8988T (cell line): ENCODE measurements at regions not wholly inside any gene's neighbourhood (a gene's known extent, or its start where the extent isn't known, plus 50 kb on each side); places are given as distances from the start of the nearest gene placed in this dataset.

Experiments
- DNase-seq: peaks from one replicate; pipeline ENCODE4 v3.0.0; 2011

DNA sequence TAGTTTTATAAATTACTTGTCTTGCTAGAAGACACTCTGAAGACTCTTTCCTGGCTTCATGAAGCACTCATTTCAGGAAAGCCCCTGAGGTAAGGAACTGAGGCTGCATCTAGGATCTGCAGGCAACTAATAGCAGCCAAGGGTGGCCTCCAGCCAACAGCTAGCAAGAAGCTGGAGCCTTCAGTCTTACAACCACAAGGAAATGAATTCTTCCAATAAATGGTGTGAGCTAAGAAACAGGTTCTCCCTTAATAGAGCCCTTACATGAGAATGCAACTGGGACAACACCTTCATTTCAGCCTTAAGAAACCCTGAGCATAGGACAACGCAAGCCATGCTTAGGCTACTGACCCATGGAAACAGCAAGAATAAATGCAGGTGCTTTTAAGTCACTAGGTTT, 254.6 kb upstream of the RBBP8 start:
- DNase-seq = no peak

DNA sequence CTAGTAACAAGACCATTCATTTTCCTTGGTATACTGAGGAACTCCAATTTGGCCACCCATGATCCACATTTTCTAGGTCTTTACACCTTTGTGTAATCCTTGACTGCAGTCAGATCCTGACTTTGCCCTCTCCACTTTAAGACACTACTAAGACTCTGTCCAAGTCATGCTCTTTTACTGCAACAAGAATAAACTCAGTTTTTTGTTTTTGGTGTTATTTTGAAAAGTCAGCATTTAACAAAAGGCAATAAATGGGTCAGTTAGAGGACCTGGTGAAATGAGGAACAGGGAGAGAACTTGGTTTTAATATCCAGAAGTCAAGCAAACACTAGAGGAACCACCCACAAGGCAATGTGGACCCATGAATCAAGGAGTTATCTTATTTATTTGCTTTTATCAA, 252.2 kb upstream of the RBBP8 start:
- no peak for DNase-seq

DNA sequence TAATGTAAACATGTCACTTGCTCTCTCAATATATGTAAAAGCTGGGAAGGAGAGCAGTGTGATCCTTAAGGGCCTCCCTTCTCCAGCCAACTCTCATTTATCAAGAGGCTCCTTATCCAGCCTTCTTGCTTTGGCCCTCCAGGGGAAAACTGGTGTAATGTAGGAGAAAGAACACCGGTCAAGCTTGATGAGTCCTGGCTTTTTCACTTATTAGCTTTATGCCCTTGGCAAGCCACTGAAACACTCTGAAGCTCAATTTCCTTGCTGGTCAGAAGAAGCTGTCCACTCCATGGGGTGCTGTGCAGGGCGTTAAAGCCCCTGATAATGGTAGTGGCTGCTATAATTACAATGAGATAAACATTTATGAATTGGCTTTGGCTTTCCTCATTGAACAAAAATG, 251.2 kb upstream of the RBBP8 start:
- no peak for DNase-seq

DNA sequence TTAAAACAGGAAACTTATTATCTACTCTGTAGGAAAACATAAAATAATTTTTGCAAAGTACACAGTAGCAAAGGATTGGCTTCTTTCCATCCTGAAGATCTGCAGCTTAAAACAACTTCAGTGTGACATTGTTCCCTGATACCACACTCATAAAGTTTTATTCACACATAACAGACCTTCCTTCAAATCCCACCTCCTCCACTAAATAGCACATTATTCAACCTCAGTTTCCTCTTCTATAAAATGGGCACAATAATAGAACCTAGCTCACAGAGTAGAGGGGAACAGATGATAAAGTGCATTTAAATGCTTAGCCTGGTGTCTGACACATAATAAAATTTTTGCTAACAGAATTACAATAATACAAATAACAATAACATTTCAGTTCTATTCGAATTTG, 250.4 kb upstream of the RBBP8 start:
- DNase-seq = no peak

DNA sequence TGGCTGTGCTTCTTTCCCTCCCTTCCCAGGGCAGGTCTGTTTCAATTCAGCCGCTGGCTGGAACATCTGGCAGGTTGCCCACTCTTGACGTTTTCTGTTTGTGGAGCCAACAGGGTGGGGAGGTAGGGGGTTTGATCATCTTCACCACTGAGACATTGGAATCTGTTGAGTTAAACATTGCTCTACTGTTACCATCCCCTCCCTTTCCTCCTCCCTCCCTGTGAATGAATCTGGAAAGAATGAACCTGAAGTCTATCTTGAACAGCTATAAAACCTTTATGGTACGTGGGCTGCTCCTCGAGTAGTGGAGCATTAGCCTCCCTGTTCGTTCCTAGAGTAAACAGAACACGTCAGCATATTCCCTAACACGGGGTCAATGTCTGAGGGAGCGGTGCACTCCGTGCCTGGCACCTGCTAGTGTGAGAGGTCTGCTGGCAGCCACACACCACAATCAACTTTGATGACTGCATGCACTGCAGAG, 249.9 kb upstream of the RBBP8 start:
- DNase-seq = no peak

DNA sequence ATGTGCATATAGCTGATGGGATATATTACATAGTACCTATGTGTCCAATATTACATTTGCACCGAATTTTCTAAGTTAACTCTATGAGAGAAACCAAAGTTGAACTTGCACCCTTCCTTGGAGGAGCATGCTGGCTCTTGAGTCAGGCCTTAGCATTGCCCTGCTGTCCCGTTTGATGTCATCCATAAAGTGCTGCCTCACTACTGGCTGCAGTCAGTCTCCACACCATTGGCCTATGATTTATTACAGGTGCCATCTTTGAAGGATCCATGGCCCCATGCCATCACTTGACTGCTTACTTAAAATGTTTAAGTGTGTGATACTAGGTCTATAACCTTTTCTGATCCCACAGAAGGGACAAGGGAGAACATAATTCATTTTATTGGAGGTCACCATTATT, 249.3 kb upstream of the RBBP8 start:
- DNase-seq = no peak

DNA sequence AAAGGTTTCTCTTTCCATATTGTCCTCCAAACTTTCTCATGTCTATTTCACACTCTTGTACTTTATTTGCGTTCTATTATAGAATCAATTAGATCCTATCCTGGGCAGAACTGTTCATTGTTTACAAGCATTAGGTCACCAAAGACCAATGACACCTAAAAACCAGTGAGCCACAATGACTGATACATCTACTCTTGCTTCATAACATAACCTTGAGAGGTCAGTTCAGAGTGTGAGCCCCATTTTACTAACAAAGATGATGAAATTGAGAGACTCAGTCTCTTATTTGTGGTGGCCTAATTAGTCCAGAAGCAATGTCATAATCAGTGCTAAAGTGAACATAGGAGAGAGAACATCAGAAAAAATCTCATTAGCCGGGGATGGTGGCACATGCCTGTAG, 248.9 kb upstream of the RBBP8 start:
- no peak for DNase-seq

DNA sequence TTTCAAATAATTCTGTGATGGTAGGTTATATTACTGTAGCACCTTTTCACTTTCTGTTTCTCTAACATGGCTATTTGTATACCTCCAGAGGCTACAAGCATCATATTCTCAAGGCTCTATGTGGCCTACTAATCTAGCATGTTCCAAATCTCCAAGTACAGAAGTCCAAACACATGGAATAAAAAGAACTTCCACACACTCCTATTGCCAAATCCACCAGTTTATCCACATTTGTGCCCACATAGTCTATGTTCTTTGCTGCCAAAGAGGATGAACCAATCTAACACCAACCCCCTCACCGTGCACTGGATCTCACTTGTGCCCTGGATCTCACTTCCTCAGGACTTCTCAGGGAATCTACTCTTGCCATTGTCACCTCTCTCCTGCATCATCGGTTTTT, 247.3 kb upstream of the RBBP8 start:
- no peak for DNase-seq

DNA sequence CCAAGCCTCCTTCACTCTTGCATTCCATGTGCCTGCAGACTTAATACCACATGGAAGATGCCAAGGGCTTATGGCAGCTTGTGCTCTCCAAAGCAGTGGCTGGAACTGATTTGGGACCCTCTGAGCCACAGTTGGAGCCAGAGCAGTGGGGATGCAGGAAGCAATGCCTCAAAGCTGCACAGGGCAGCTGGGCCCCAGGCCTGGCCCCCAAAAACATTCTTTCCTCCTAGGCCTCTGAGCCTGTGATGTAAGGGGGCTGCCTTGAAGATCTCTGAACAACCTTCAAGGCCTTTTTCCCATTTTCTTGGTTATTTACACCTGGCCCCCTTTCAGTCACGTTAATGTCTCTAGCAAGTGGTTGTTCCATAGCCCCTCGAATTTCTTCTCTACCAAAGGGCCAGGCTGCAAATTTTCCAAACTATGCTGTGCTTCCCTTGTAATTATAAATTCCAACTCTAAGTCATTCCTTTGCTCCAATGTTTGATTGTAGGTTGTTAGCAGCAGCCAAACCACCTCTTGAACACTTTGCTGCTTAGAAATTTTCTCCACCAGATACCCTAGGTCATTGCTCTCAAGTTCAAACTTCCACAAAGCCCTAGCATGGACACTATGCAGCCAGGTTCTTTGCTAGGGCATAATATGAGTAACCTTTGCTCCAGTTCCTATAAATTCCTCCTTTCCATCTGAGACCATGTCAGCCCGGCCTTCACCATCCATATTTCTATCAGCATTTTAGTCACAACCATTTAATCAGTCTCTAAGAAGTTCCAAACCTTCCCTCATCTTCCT, 245.0 kb upstream of the RBBP8 start:
- no peak for DNase-seq

DNA sequence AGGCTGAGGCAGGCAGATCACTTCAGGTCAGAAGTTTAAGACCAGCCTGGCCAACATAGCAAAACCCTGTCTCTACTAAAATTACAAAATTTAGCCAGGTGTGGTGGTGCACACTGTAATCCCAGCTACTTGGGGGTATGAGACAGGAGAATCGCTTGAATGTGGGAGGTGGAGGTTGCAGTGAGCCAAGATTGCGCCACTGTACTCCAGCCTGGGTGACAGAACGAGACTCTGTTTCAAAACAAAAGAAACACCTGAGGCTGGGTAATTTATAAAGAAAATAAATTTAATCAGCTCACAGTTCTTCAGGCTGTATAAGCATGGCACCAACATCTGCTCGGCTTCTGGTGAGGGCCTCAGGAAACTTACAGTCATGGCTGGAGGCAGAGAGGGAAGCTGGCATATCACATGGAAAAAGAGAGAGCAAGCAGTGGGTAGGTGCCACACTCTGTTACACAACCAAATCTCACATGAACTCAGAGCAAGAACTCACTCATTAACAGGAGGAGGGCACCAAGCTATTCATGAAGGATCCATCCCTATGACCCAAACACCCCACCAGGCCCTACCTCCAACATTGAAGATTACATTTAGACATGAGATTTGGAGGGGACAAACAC, 244.1 kb upstream of the RBBP8 start:
- DNase-seq = no peak

DNA sequence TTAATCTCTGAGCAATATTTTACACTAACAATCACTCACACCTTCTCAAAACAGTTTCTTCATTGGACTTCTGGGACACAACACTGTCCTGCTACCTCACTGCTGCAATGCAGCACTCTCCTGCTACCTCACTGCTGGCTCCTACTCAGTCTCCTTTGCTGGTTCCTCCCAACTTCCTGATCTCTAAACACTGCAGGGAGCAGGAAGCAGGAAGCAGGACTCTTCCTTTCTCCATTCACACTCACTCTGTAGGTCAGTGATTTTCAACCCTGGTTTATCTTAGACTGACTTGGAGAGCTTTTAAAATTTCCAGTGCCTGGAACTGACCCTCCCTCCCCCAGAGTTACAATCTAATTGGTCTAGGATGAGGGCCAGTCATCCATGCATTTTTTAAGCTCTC, 243.4 kb upstream of the RBBP8 start:
- DNase-seq = no peak

DNA sequence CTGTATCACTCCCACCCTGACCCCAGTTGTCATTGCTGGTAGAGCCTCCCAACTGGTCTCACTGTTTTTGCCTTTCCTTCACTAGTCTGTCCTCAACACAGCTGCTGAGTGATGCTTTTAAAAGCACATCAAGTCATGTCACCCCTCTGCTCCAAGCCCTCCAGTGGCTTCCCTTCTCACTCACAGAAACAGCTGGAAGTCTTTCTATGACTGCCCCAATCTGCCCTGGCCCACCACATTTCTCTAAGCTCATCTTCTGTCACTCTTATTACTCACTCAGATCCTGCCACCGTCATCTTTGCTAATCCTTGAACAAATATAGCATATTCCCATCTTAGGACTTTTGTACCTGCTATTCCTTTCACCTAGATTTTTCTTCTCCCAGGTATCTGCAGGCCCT, 242.6 kb upstream of the RBBP8 start:
- DNase-seq = no peak

DNA sequence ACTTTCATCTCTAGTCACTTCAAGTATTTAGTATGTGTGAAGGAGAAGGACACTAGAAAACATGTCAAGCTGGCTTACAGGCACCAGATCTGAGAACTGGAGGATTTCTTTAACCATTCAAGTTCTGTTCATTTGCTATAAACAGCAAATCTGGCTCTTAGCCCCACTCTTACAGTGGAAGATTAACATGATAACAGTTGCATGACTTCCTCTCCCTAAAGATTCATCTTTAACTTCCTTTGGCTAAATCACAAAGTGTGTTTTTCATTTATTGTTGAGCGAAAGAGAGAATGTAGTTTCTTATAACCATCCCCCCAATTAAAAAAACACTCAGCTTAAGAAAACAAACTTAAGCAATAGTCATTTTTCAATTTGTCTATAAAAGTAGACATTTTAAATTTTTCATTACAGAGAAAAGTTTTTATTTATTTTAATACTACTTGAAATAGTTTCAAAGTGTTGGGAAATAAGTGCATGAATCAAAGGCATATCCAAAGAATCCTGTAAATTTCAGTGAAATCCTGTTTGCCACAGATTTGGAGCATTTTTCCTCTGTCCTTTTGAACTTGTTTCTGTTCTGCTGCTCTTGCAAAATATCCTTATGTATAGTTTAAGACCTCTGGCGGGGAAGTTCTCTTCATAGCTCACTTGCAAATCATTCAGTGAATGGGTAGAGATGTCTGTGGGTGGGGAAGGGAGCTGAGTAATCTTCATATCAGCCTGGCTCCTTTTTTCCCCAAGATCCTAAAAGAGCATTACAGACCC, 241.0 kb upstream of the RBBP8 start:
- DNase-seq = no peak

DNA sequence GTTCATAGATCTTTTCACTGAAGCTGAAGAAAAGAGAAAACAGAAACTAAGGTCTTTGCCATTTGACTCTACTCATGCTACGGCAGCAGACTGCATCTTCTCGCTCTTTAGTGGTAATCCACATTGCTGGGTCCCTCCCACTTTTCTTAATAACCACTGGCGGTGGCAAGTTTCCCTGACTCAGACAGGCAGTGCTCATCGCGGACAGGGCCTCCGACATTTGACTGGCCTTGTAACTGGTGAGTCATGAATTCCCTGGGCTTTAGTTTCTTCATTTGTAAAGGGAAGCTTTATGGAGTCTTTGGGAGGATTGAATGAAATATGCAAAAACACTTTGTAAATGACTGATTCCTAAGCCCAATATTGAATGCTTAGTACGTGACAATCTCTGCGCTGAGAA, 238.2 kb upstream of the RBBP8 start:
- DNase-seq = no peak

DNA sequence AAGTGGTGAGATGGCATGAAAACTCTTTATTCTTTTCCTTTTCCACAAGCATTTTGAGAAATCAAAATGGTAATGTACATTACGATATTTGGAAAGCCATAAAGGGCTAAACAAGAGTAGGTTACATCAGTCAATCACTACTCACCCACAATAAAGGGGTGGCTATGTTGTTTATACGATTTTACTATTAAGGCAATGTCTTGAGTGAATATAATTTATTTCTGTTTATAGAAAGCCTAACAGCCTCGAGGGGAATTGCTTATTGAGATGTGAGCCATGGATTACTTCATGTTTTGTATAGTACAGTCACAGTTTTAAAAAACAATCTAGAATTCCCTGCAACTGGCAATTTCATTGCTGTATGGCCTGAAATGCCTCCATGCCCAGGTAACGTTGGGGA, 237.5 kb upstream of the RBBP8 start:
- no peak for DNase-seq

DNA sequence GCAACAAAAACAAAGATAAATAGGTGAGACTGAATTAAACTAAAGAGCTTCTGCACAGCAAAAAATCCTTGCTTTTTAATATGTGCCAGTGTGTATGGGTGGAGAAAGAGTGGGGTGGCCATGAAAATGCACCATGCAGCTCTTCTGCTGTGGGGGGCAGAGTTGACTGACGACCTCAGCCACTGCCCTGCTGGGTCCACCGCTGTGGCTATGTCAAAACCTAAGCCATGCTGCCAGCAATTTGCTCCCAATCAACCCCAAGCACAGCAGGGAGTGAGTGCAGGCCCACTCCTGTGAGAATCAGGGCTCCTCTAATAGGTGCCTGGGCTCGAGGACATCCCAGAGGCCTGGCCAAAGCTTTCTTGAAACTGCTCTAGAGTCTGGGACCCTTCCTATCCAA, 235.6 kb upstream of the RBBP8 start:
- DNase-seq = no peak

DNA sequence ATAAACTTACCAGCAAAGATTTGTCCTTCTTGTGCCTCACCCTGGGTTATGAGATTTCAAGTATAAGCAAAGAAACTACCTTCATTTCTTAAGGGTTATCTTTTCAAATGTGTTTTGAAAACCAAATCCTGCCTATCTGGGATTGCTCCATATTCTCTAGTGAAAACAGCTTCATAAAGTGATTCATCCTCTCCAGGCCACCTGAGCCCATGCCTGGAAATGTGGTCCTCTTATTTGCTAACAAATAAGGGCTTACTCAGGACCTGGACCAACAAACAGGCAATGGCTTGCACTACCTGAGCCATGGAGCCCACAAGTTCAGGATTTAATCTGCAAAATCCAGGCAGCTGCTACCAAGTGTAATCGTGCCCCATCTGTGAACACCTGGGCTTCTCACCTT, 234.4 kb upstream of the RBBP8 start:
- no peak for DNase-seq

DNA sequence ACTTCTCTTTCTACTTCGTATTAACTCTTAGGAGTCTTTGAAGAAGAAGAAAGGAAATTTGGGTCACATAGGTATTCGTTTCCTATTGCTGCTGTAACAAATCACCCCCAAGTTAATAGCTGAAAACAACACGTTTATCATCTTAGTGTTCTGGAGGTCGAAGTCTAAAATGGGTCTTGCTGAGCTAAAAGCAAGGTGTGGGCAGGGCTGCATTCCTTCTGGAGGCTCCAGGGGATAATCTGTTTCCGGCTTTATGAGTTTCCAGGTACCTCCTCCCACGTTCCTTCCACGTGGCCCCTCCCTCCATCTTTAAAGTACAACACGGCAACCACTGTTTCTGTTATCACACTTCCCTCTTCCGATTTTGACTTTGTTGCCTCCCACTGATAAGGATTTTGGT, 233.5 kb upstream of the RBBP8 start:
- DNase-seq = no peak

DNA sequence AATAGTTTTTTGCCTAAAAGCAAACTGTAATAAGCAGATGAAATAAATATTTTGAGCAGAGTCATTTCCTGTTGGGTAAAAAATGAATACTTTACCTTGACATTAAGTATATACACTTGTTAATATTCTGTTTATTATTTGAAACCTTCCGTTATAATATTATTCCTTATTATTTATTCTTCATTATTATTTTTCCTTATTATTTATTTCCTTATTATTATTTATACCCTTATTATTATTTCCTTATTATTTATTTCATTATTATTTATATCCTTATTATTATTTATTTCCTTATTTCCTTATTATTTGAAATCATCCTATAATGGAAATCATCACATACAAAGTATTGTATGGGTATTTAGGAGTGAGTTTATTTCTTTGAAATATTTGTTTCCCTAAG, 232.2 kb upstream of the RBBP8 start:
- no peak for DNase-seq

DNA sequence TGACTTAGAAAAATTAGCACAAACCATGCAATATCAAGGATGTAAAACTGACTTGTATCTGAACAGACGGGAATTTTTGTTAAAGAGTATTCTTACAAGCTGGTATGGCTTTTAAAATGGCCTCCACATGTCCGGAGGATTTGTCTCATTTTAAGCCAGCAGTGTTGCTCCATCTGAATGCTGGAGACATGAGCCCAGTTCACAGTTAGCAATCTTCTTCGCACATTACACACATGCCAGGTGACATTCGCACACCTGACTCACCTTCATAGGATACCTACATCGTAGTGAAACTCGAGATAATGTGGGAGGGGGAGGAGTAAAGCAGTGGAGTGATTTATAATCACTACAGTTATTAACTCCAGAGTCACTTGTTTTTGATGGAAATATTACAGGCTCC, 231.8 kb upstream of the RBBP8 start:
- DNase-seq = no peak

DNA sequence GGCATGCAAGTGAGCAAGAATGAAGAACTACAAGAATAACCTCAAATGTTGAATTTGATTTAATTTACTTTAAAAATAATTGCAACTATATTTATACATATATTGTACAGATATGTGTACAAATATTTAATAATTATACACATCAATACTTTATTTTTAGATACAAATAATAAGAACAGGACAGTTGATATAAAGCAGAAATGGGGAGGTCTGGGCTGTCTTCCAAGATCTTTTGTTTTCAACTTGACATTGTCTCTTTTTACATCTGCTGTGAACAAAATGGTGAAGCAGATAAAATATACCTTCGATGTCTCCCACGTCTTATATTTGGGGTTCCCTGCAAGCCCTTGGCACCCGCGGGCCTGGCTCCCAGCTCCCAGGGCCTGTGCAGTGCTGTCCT, 231.3 kb upstream of the RBBP8 start:
- DNase-seq = no peak

DNA sequence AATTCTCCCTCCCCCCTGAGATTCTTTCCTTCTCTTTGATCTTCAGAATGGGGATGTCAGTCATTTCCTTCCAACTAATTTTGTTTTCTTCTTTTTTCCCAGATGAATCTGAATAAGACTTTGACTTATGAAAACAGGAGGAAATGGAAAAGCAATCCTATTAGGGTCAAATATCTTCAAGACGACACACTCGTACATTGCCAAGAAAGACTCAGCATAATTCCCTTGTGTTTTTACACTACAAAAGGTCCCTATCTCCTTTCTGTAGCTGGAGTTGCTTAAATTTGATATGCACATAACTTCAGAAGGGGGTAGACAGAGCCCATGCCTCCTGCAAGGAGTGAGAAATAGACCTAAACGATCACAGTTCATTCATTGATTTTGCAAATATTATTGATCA, 230.3 kb upstream of the RBBP8 start:
- DNase-seq = no peak

DNA sequence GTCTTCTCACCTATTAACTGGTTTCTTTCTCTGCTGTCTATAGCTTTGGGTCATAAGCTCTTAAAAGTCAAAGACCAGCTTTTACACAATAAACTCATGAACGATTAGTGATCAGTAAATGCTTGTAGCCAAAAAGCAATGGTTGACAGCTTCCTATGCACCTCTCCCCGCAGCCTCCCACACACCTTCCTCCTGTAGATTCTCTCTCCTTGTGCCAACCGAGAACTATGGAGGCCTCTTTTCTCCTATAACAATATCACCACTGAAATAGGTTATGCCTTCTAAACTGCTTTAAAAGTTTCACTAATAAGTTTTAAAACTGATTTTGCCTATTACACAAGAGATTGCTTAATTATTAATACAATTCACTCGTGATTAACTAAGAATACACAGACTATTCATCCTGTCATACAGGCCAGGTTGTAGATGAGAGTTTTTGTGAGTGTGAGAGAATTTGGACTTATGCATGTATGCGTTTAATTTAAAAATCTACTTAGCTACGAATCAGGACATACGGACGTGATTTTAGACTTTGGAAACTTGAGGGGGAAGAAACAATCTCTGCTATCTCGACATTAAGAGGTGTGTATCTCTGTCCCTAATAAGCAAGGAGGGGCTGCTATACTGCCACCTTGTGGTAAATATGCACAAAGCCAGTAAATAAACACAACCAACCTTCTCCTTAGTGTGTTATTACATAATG, 229.1 kb upstream of the RBBP8 start:
- no peak for DNase-seq

DNA sequence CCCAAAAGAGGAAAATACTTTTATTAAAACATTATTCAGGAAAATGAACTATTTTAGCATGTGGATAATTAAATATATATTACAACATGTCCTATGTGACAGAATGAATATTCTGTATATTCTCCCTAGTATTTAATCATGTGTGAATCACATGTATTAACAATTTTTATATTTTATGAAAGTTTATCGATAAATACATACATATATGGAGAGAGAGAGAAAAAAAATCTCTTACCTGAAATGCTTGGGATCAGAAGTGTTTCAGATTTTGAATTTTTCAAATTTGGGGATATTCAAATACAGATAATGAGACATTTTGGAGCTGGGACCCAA, 228.6 kb upstream of the RBBP8 start:
- DNase-seq = no peak
